HEK293 (cell line): ENCODE measurements at regions not wholly inside any gene's neighbourhood (a gene's known extent, or its start where the extent isn't known, plus 50 kb on each side); places are given as distances from the start of the nearest gene placed in this dataset.

Experiments
- CTCF ChIA-PET: fragments of 350-600 bp; formaldehyde crosslinking; extraction: SDS; loops from one replicate; lab custom pipeline; 2021; ENCODE audit warnings: antibody characterized with exemption; lab: Yijun Ruan, JAX
- POLR2A ChIA-PET: fragments of 300-600 bp; formaldehyde crosslinking; extraction: SDS; loops from one replicate; lab custom pipeline; 2020; ENCODE audit warnings: antibody characterized with exemption, inconsistent platforms; lab: Yijun Ruan, JAX
- H3K27ac ChIP-seq: fragments of 200-500 bp; sonication (Bioruptor generic); 2 replicates; pipeline ENCODE4 v1.5.1; 2014; ENCODE audit warnings: low read depth, low read length, control low read depth, inconsistent platforms; ENCODE audit errors: extremely low read depth
- H3K36me3 ChIP-seq, 2 experiments: fragments of 200-500 bp in 1 of 2; sonication (Bioruptor generic) in 1 of 2; 1 replicate in 1 of 2; 2 replicates in 1 of 2; pipeline ENCODE4 v1.5.1; 2014 to 2017; ENCODE audit warnings: inconsistent platforms in 2 of 2, low read length in 2 of 2; ENCODE audit not compliant: control insufficient read depth in 2 of 2, insufficient read depth in 1 of 2
- H3K4me1 ChIP-seq: fragments of 200-500 bp; sonication (Bioruptor generic); 2 replicates; pipeline ENCODE4 v1.5.1; 2014; ENCODE audit warnings: mild to moderate bottlenecking, low read length, inconsistent platforms; ENCODE audit not compliant: control insufficient read depth, insufficient read depth
- H3K4me3 ChIP-seq: 2 replicates; pipeline ENCODE4 v1.5.1; 2011; ENCODE audit warnings: low read depth, mild to moderate bottlenecking, control low read depth, low read length, moderate library complexity
- H3K9me3 ChIP-seq: fragments of 200-500 bp; sonication (Bioruptor generic); 2 replicates; pipeline ENCODE4 v1.5.1; 2014; ENCODE audit warnings: low read depth, low read length, inconsistent platforms; ENCODE audit not compliant: control insufficient read depth, insufficient read depth
- FEZF1 ChIP-seq: fragments of 450-650 bp; formaldehyde crosslinking; IDR thresholded peaks from 2 replicates; pipeline ENCODE4 v1.5.1; 2016; ENCODE audit warnings: missing biosample characterization, missing genetic modification characterization
- GLI4 ChIP-seq: fragments of 450-650 bp; formaldehyde crosslinking; IDR thresholded peaks from 2 replicates; pipeline ENCODE4 v1.5.1; 2016; ENCODE audit warnings: missing biosample characterization, missing genetic modification characterization
- HIC1 ChIP-seq: fragments of 450-650 bp; formaldehyde crosslinking; IDR thresholded peaks from 2 replicates; pipeline ENCODE4 v1.5.1; 2016; ENCODE audit warnings: missing biosample characterization, missing genetic modification characterization
- HOXD13 ChIP-seq: sonication (generic); formaldehyde crosslinking; IDR thresholded peaks from 2 replicates; pipeline ENCODE4 v1.8.0; 2022; ENCODE audit warnings: missing genetic modification reagents, borderline replicate concordance
- INSM2 ChIP-seq: fragments of 450-650 bp; formaldehyde crosslinking; IDR thresholded peaks from 2 replicates; pipeline ENCODE4 v1.5.1; 2016; ENCODE audit warnings: missing biosample characterization, missing genetic modification characterization
- OVOL3 ChIP-seq: fragments of 450-650 bp; formaldehyde crosslinking; IDR thresholded peaks from 2 replicates; pipeline ENCODE4 v1.5.1; 2016; ENCODE audit warnings: missing biosample characterization, missing genetic modification characterization
- PRDM1 ChIP-seq: fragments of 450-650 bp; formaldehyde crosslinking; IDR thresholded peaks from 2 replicates; pipeline ENCODE4; 2016; ENCODE audit warnings: missing biosample characterization, missing genetic modification characterization
- RBAK ChIP-seq: fragments of 450-650 bp; formaldehyde crosslinking; IDR thresholded peaks from 2 replicates; pipeline ENCODE4 v1.5.1; 2016; ENCODE audit warnings: missing biosample characterization, missing genetic modification characterization
- SETDB1 ChIP-seq: IDR thresholded peaks from one replicate; pipeline ENCODE4 v1.6.1; 2017; ENCODE audit warnings: mild to moderate bottlenecking, low read length, moderate library complexity, mixed read lengths; ENCODE audit not compliant: insufficient read length
- TRIM28 ChIP-seq: IDR thresholded peaks from 2 replicates; pipeline ENCODE4 v1.6.1; 2011; ENCODE audit warnings: low read length, control low read depth, borderline replicate concordance
- TSHZ1 ChIP-seq: fragments of 450-650 bp; formaldehyde crosslinking; IDR thresholded peaks from 2 replicates; pipeline ENCODE4 v1.5.1; 2016; ENCODE audit warnings: missing biosample characterization, missing genetic modification characterization, borderline replicate concordance
- YY1 ChIP-seq: fragments of 450-650 bp; formaldehyde crosslinking; IDR thresholded peaks from 2 replicates; pipeline ENCODE4 v1.5.1; 2018; ENCODE audit warnings: missing biosample characterization, missing genetic modification characterization
- ZFP3 ChIP-seq: fragments of 450-650 bp; formaldehyde crosslinking; IDR thresholded peaks from 2 replicates; pipeline ENCODE4 v1.5.1; 2016; ENCODE audit warnings: low read depth, missing biosample characterization, missing genetic modification characterization
- ZNF114 ChIP-seq: fragments of 450-650 bp; formaldehyde crosslinking; IDR thresholded peaks from 2 replicates; pipeline ENCODE4 v1.5.0; 2017; ENCODE audit warnings: missing biosample characterization, missing genetic modification characterization
- ZNF175 ChIP-seq: fragments of 450-650 bp; formaldehyde crosslinking; IDR thresholded peaks from 2 replicates; pipeline ENCODE4 v1.5.1; 2016; ENCODE audit warnings: missing biosample characterization, missing genetic modification characterization
- ZNF23 ChIP-seq: fragments of 450-650 bp; formaldehyde crosslinking; IDR thresholded peaks from 2 replicates; pipeline ENCODE4 v1.5.1; 2016; ENCODE audit warnings: missing biosample characterization, missing genetic modification characterization, borderline replicate concordance
- ZNF266 ChIP-seq: fragments of 450-650 bp; formaldehyde crosslinking; IDR thresholded peaks from 2 replicates; pipeline ENCODE4 v1.5.1; 2016; ENCODE audit warnings: missing biosample characterization, missing genetic modification characterization, low read depth
- ZNF354C ChIP-seq: fragments of 450-650 bp; formaldehyde crosslinking; IDR thresholded peaks from 2 replicates; pipeline ENCODE4 v1.5.1; 2016; ENCODE audit warnings: missing biosample characterization, missing genetic modification characterization, low read depth, borderline replicate concordance
- ZNF362 ChIP-seq: fragments of 450-650 bp; formaldehyde crosslinking; IDR thresholded peaks from 2 replicates; pipeline ENCODE4 v1.5.1; 2016; ENCODE audit warnings: missing biosample characterization, missing genetic modification characterization
- ZNF473 ChIP-seq: fragments of 450-650 bp; formaldehyde crosslinking; IDR thresholded peaks from 2 replicates; pipeline ENCODE4 v1.5.1; 2017; ENCODE audit warnings: missing biosample characterization, missing genetic modification characterization
- ZNF514 ChIP-seq: fragments of 450-650 bp; formaldehyde crosslinking; IDR thresholded peaks from 2 replicates; pipeline ENCODE4 v1.5.1; 2016; ENCODE audit warnings: missing biosample characterization, missing genetic modification characterization
- ZNF530 ChIP-seq: fragments of 450-650 bp; formaldehyde crosslinking; IDR thresholded peaks from 2 replicates; pipeline ENCODE4 v1.5.1; 2016; ENCODE audit warnings: low read depth, missing biosample characterization, missing genetic modification characterization
- ZNF580 ChIP-seq: fragments of 450-650 bp; formaldehyde crosslinking; IDR thresholded peaks from 2 replicates; pipeline ENCODE4 v1.5.1; 2016; ENCODE audit warnings: missing biosample characterization, missing genetic modification characterization
- ZNF585B ChIP-seq: fragments of 450-650 bp; formaldehyde crosslinking; IDR thresholded peaks from 2 replicates; pipeline ENCODE4 v1.5.1; 2016; ENCODE audit warnings: missing biosample characterization, missing genetic modification characterization
- ZNF610 ChIP-seq: fragments of 450-650 bp; formaldehyde crosslinking; IDR thresholded peaks from 2 replicates; pipeline ENCODE4 v1.5.1; 2016; ENCODE audit warnings: missing biosample characterization, missing genetic modification characterization, borderline replicate concordance
- ZNF660 ChIP-seq: fragments of 450-650 bp; IDR thresholded peaks from 2 replicates; pipeline ENCODE4 v1.5.1; 2018; ENCODE audit warnings: missing biosample characterization, mild to moderate bottlenecking, missing genetic modification characterization
- ZNF701 ChIP-seq: fragments of 450-650 bp; formaldehyde crosslinking; IDR thresholded peaks from 2 replicates; pipeline ENCODE4 v1.5.1; 2016; ENCODE audit warnings: missing biosample characterization, missing genetic modification characterization
- ZNF704 ChIP-seq: fragments of 450-650 bp; formaldehyde crosslinking; IDR thresholded peaks from 2 replicates; pipeline ENCODE4 v1.5.1; 2016; ENCODE audit warnings: missing biosample characterization, missing genetic modification characterization
- ZNF747 ChIP-seq: fragments of 450-650 bp; formaldehyde crosslinking; IDR thresholded peaks from 2 replicates; pipeline ENCODE4 v1.5.1; 2016; ENCODE audit warnings: missing biosample characterization, missing genetic modification characterization
- ZSCAN30 ChIP-seq: fragments of 450-650 bp; IDR thresholded peaks from 2 replicates; pipeline ENCODE4 v1.5.1; 2018; ENCODE audit warnings: missing biosample characterization, mild to moderate bottlenecking, missing genetic modification characterization, moderate library complexity
- ZXDB ChIP-seq: fragments of 450-650 bp; formaldehyde crosslinking; IDR thresholded peaks from 2 replicates; pipeline ENCODE4 v1.5.1; 2016; ENCODE audit warnings: missing biosample characterization, missing genetic modification characterization

GRCh38 chr1:68328490-68328889, 96.2 kb upstream of the WLS start:
- POLR2A ChIA-PET, result no interaction called here
- no peaks in the 10 kb centered on the region for H3K36me3 ChIP-seq

GRCh38 chr1:68327414-68327813, 95.1 kb upstream of the WLS start:
- peaks cover 3% of the 10 kb centered on the region; the same call in 1 of the 2 replicates for H3K4me1 ChIP-seq
- no peaks in the 10 kb centered on the region for H3K36me3 ChIP-seq
- no peak overlapping the region for H3K4me3 ChIP-seq
- CTCF ChIA-PET, result interaction anchor here (0.6 to 0.8 kb wide), 4 partner anchors 15 to 567 kb away, joined by 3 to 4 read pairs (median 4); no protein-coding TSS in a partner anchor
- TF ChIP-seq RBAK (tag by site-specific recombination), result no peak
- TF ChIP-seq PRDM1 (tag by site-specific recombination), result no peak
- no peak for TF ChIP-seq HIC1 (tag by site-specific recombination)
- no peak for TF ChIP-seq ZNF23 (tag by site-specific recombination)
- no peak for TF ChIP-seq TSHZ1 (tag by site-specific recombination)
- TF ChIP-seq ZNF704, result no peak
- TF ChIP-seq OVOL3 (tag by site-specific recombination), result no peak
- no peak for TF ChIP-seq ZNF580 (tag by site-specific recombination)
- TF ChIP-seq FEZF1, result no peak
- no peak for TF ChIP-seq ZFP3
- TF ChIP-seq INSM2 (tag by site-specific recombination), result no peak
- TF ChIP-seq ZNF175 (tag by site-specific recombination), result no peak
- no peak for TF ChIP-seq ZNF266
- TF ChIP-seq ZNF354C (tag by site-specific recombination), result no peak
- no peak for TF ChIP-seq GLI4
- TF ChIP-seq ZNF585B (tag by site-specific recombination), result no peak
- TF ChIP-seq ZNF701 (tag by site-specific recombination), result no peak
- TF ChIP-seq ZSCAN30 (tag by site-specific recombination), result no peak
- TF ChIP-seq, all 188 proteins: peak for 0
- Histone ChIP-seq H3K9me3 (no peaks in the 10 kb centered on the region), H3K27ac (no peak overlapping the region)
- POLR2A ChIA-PET, result no interaction called here

More at GRCh38 chr1:68328490-68328889, 96.2 kb upstream of the WLS start:
- Histone ChIP-seq H3K4me1 (peaks cover 3% of the 10 kb centered on the region; the same call in 1 of the 2 replicates), H3K27ac (no peak overlapping the region), H3K9me3 (no peaks in the 10 kb centered on the region), H3K4me3 (no peak overlapping the region)
- CTCF ChIA-PET, result interaction anchor here (0.6 kb wide), 1 partner anchor 90 kb away, joined by 3 read pairs; no protein-coding TSS in a partner anchor
- TF ChIP-seq ZNF747, result no peak
- TF ChIP-seq YY1 (tag by site-specific recombination), result no peak
- TF ChIP-seq ZNF530 (tag by site-specific recombination), result no peak
- no peak for TF ChIP-seq HOXD13
- no peak for TF ChIP-seq ZNF362 (tag by site-specific recombination)
- TF ChIP-seq ZXDB (tag by site-specific recombination), result no peak
- TF ChIP-seq ZNF514, result no peak
- no peak for TF ChIP-seq ZNF114 (tag by site-specific recombination)
- no peak for TF ChIP-seq ZNF610 (tag by site-specific recombination)
- TF ChIP-seq TRIM28, result no peak
- TF ChIP-seq GLI4, result no peak
- no peak for TF ChIP-seq SETDB1
- no peak for TF ChIP-seq ZNF473 (tag by site-specific recombination)
- TF ChIP-seq ZNF660 (tag by site-specific recombination), result no peak
- TF ChIP-seq ZNF266, result no peak
- TF ChIP-seq, all 188 proteins: peak for 0
